MM.1S (cell line): ENCODE measurements at regions not wholly inside any gene's neighbourhood (a gene's known extent, or its start where the extent isn't known, plus 50 kb on each side); places are given as distances from the start of the nearest gene placed in this dataset.

Experiments
- CTCF ChIP-seq: fragments of 300-600 bp; sonication (generic); IDR thresholded peaks from 2 replicates; pipeline ENCODE4 v1.5.1; 2016; ENCODE audit warnings: antibody characterized with exemption, low read length, mixed read lengths
- EZH2 ChIP-seq: fragments of 300-600 bp; sonication (generic); optimal IDR thresholded peaks from 2 replicates; pipeline ENCODE3; 2017; ENCODE audit warnings: low read depth, mild to moderate bottlenecking, antibody characterized with exemption, low read length, mixed read lengths
- EZH2phosphoT487 ChIP-seq: fragments of 300-600 bp; sonication (generic); IDR thresholded peaks from 2 replicates; pipeline ENCODE4 v1.6.1; 2018; ENCODE audit warnings: antibody characterized with exemption, low read length

- TF ChIP-seq EZH2 = no peak
- no peak for TF ChIP-seq CTCF
- TF ChIP-seq EZH2phosphoT487 = no peak
Measured at GRCh38 chr13:26954976-26955375, 194.4 kb upstream of the GPR12 start.
